ENCODE measurements at regions not wholly inside any gene's neighbourhood (a gene's known extent, or its start where the extent isn't known, plus 50 kb on each side); places are given as distances from the start of the nearest gene placed in this dataset.

DNA sequence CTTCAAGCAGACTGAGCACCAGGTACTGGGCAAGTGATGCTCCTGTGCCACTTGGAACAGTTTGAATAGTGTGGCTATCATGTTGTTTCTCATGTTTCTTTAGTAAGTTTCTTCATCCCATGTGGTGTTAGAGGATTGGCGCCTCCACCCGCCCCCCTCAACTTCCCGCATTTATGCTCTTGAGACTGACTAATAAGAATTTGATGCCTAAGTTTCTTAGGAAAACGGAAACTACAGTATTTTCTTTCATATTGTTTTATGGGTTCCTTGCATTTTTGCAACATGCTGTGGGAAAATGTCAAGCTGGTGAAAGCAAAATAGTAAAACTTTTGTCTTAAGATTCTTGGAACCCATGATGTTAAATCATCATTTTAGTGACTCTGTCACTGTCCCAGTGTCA, 101.2 kb upstream of the SLC4A4 start:
- TF ChIP-seq, protein P1, sequence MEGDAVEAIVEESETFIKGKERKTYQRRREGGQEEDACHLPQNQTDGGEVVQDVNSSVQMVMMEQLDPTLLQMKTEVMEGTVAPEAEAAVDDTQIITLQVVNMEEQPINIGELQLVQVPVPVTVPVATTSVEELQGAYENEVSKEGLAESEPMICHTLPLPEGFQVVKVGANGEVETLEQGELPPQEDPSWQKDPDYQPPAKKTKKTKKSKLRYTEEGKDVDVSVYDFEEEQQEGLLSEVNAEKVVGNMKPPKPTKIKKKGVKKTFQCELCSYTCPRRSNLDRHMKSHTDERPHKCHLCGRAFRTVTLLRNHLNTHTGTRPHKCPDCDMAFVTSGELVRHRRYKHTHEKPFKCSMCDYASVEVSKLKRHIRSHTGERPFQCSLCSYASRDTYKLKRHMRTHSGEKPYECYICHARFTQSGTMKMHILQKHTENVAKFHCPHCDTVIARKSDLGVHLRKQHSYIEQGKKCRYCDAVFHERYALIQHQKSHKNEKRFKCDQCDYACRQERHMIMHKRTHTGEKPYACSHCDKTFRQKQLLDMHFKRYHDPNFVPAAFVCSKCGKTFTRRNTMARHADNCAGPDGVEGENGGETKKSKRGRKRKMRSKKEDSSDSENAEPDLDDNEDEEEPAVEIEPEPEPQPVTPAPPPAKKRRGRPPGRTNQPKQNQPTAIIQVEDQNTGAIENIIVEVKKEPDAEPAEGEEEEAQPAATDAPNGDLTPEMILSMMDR (IDR thresholded peaks at IDR 0.05) = no peak
- TF ChIP-seq POLR2A (IDR thresholded peaks at IDR 0.05) (no peak), EP300 (IDR thresholded peaks at IDR 0.05) (no peak)

All from tibial nerve (tissue), 4 donors.